Kidney (tissue), 13 donors: ENCODE measurements at regions not wholly inside any gene's neighbourhood (a gene's known extent, or its start where the extent isn't known, plus 50 kb on each side); places are given as distances from the start of the nearest gene placed in this dataset.
A peak's percentile ranks its signal among the peaks of the same experiment; 100 is the strongest.

ENCODE experiments used
- DNase-seq, 5 donors: peaks; one replicate each; pipeline ENCODE4 v3.0.0-alpha.2; 2013 to 2020
- FAIRE-seq: peaks from 2 replicates; lab custom pipeline; 2012; peaks lifted over from hg19 to GRCh38; lab: Jason Lieb, UNC
- H3K27ac ChIP-seq, 2 donors: one replicate each; pipeline ENCODE4 v1.7.0; 2013; ENCODE audit warnings: low read depth in 2 of 2, low read length in 2 of 2, inconsistent platforms in 1 of 2
- H3K27me3 ChIP-seq: one replicate; pipeline ENCODE4 v1.7.1; 2013; ENCODE audit warnings: low read length, inconsistent platforms; ENCODE audit not compliant: control insufficient read depth, insufficient read depth
- H3K36me3 ChIP-seq, 3 donors: one replicate each; pipeline versions ENCODE4 v1.7.0 to v1.7.1; 2013; ENCODE audit warnings: low read length in 3 of 3, control low read depth in 1 of 3, inconsistent platforms in 1 of 3; ENCODE audit not compliant: insufficient read depth in 3 of 3, control insufficient read depth in 2 of 3
- H3K4me1 ChIP-seq, 3 donors: one replicate each; pipeline versions ENCODE4 v1.7.0 to v1.7.1; 2013; ENCODE audit warnings: low read length in 3 of 3, inconsistent platforms in 1 of 3, low read depth in 1 of 3; ENCODE audit not compliant: control insufficient read depth in 2 of 3, insufficient read depth in 2 of 3
- H3K4me3 ChIP-seq, 3 donors: one replicate each; pipeline versions ENCODE4 v1.7.0 to v1.8.1; 2013; ENCODE audit warnings: low read length in 3 of 3, control low read depth in 1 of 3, inconsistent platforms in 1 of 3
- H3K9ac ChIP-seq, 3 donors: one replicate each; pipeline versions ENCODE4 v1.7.0 to v1.7.1; 2013; ENCODE audit warnings: low read length in 3 of 3, control low read depth in 1 of 3, inconsistent platforms in 1 of 3
- H3K9me3 ChIP-seq, 3 donors: one replicate each; pipeline versions ENCODE4 v1.7.0 to v1.7.1; 2013; ENCODE audit warnings: low read length in 3 of 3, control low read depth in 1 of 3, inconsistent platforms in 1 of 3; ENCODE audit not compliant: control insufficient read depth in 2 of 3, insufficient read depth in 1 of 3
- CTCF ChIP-seq: IDR thresholded peaks from 3 replicates; pipeline ENCODE4 v1.5.1; 2012; ENCODE audit warnings: mild to moderate bottlenecking, moderate library complexity, borderline replicate concordance; ENCODE audit not compliant: insufficient read depth; ENCODE audit errors: extremely low read depth
- intact Hi-C: fragments of 100-400 bp; cut with DNase I; formaldehyde crosslinking; loops from one replicate; pipeline ENCODE4 v1.11.1; 2022
- donor health status: control.
- donor health status: control.
- donor health status: control.
- donor health status: control.
- donor health status: control.
- donor health status: DM: yes; HTN: yes; CAD: no.
- donor health status: Normal renal cell carcinoma (clear cell type).

DNA sequence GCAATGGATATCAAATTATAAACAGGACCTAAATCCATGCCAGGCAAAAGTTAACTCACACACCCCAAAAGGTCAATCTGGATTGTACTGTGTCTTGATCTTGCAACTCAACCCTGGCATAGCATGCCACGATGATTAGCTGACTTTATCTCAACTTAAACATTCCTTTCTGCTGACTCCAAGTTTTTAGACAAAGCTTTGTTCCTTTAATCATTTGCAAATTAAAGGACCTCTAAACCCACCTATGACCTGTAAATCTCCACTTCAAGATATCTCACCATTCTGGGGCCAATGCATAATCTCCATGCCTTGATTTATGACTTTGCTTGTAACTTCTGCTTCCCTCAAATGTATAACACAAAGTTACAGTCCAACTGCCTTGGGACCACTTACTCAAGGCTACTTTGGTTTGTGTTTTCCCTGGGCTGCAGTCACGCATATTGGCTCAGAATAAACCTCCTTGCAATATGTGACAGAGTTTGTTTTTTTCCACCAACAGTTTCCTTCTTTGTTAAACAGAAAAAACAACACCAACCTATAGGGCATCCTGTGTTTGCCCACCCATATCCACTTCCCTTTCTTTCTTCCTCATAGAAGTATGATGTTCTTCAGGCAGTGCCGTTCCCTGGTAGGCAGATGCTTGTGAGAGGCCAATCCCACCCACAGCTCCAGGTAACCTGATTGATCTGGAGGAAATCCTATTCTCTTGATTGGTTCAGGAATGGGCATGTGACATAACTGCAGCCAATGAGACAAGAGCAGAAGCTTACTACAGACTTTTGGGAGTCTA, 390.6 kb upstream of the ERCC4 start:
- no peak for TF ChIP-seq CTCF
- intact Hi-C loops: no loop called here
- Histone ChIP-seq H3K27ac (no peak overlapping the region), H3K9ac (no peak overlapping the region), H3K27me3 (no peaks in the 10 kb centered on the region), H3K4me1 (no peaks in the 10 kb centered on the region), H3K9me3 (no peaks in the 10 kb centered on the region), H3K36me3 (no peaks in the 10 kb centered on the region), H3K4me3 (no peak overlapping the region)
- no peak for FAIRE-seq
- DNase-seq: peak in 2 of 5 donors; percentile 21

GRCh38 chr16:13540771-13541170, 379.2 kb upstream of the ERCC4 start:
- no peaks in the 10 kb centered on the region for H3K9me3 ChIP-seq
- no peaks in the 10 kb centered on the region for H3K4me1 ChIP-seq
- H3K36me3 ChIP-seq: no peaks in the 10 kb centered on the region
- no peak overlapping the region for H3K9ac ChIP-seq
- no peak overlapping the region for H3K27ac ChIP-seq
- no peak for DNase-seq
- intact Hi-C loops: no loop called here
- FAIRE-seq: no peak
- H3K27me3 ChIP-seq: no peaks in the 10 kb centered on the region
- TF ChIP-seq CTCF: no peak
- no peak overlapping the region for H3K4me3 ChIP-seq

DNA sequence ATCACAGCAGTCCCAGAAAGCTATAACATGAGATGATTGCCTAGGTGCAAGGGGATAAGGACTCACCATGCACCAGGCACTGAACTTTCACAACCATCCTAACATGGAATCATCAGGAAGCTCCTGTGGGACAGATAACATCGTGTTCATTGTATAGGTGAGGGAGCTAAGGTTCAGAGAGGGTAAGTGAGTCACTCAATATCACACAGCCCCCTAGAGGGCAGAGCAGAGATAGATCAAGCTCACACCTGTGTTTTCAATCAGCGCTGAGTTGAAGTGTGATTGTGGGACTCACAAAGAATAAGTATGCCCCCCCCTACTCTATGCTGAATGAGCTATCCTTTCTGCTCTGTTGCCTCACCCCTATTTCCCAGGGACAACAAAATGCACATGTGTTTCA, 377.7 kb upstream of the ERCC4 start:
- intact Hi-C loops: no loop called here
- FAIRE-seq: no peak

More for the DNA sequence above, 377.7 kb upstream of the ERCC4 start:
- TF ChIP-seq CTCF: no peak
- H3K4me1 ChIP-seq: no peaks in the 10 kb centered on the region
- no peaks in the 10 kb centered on the region for H3K36me3 ChIP-seq
- no peaks in the 10 kb centered on the region for H3K27me3 ChIP-seq
- H3K4me3 ChIP-seq: no peak overlapping the region
- no peaks in the 10 kb centered on the region for H3K9me3 ChIP-seq
- no peak for DNase-seq
- no peak overlapping the region for H3K9ac ChIP-seq
- no peak overlapping the region for H3K27ac ChIP-seq
